HFFc6 (cell line): ENCODE measurements at regions not wholly inside any gene's neighbourhood (a gene's known extent, or its start where the extent isn't known, plus 50 kb on each side); places are given as distances from the start of the nearest gene placed in this dataset.
A peak's percentile ranks its signal among the peaks of the same experiment; 100 is the strongest.

Source experiments
- DNase-seq: peaks from one replicate; pipeline ENCODE4 v3.0.0-alpha.2; 2018
- H3K27ac Mint-ChIP-seq: 2 replicates; pipeline ENCODE4 v1.8.0; 2020; ENCODE audit warnings: mild to moderate bottlenecking, mixed read lengths
- H3K27me3 Mint-ChIP-seq: 2 replicates; pipeline ENCODE4 v1.8.0; 2021; ENCODE audit warnings: mild to moderate bottlenecking, moderate library complexity, mixed read lengths; ENCODE audit not compliant: insufficient read depth
- H3K36me3 Mint-ChIP-seq: 2 replicates; pipeline ENCODE4 v1.8.0; 2021; ENCODE audit warnings: low read depth, mixed read lengths
- H3K4me1 Mint-ChIP-seq: 2 replicates; pipeline ENCODE4 v1.8.0; 2020; ENCODE audit warnings: low read depth, mixed read lengths
- H3K4me3 Mint-ChIP-seq: 2 replicates; pipeline ENCODE4 v1.8.0; 2020; ENCODE audit warnings: mild to moderate bottlenecking, moderate library complexity, mixed read lengths
- H3K9me3 Mint-ChIP-seq: 2 replicates; pipeline ENCODE4 v1.8.0; 2020; ENCODE audit warnings: mild to moderate bottlenecking, mixed read lengths
- TF ChIP-seq, protein P1 (sequence below): fragments of 200-600 bp; sonication (generic); IDR thresholded peaks from 2 replicates; pipeline ENCODE4 v1.5.0; 2021; ENCODE audit warnings: antibody characterized with exemption, mild to moderate bottlenecking

DNA sequence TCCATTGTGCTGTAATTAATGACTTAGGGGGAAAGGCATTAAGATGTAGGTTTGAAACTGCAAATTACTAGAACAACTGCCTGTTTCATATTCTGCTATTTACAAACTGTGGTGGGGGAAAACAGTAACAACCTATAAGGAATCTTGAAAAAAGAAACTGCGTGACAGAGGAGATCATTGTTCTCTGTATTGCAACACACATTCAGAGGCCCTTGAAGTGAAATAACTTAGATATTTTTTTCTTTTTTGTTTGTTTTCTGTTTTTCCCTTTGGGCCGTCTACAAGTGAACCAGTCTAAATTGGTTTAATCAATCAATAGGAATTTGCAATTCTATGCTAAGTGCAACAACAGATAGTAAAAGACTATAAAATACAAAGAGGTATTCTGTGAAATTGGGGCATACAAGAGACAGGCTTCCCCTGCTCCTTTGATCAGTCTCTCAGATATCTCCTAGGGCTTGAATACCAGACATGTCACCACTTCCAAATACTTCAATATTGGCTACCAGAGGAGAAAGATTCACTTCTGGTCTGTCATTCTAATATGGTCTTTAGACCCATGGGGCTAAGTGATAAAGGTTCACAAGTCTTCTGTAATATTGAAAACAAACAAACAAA is 2055.1 kb upstream of the CELF4 start:
- TF ChIP-seq, protein P1, sequence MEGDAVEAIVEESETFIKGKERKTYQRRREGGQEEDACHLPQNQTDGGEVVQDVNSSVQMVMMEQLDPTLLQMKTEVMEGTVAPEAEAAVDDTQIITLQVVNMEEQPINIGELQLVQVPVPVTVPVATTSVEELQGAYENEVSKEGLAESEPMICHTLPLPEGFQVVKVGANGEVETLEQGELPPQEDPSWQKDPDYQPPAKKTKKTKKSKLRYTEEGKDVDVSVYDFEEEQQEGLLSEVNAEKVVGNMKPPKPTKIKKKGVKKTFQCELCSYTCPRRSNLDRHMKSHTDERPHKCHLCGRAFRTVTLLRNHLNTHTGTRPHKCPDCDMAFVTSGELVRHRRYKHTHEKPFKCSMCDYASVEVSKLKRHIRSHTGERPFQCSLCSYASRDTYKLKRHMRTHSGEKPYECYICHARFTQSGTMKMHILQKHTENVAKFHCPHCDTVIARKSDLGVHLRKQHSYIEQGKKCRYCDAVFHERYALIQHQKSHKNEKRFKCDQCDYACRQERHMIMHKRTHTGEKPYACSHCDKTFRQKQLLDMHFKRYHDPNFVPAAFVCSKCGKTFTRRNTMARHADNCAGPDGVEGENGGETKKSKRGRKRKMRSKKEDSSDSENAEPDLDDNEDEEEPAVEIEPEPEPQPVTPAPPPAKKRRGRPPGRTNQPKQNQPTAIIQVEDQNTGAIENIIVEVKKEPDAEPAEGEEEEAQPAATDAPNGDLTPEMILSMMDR: no peak
- no peak for DNase-seq
- Mint-ChIP-seq H3K4me3 (no peak overlapping the region), H3K27me3 (no peaks in the 10 kb centered on the region), H3K4me1 (peaks cover 46% of the 10 kb centered on the region), H3K9me3 (no peaks in the 10 kb centered on the region), H3K36me3 (peaks cover 4% of the 10 kb centered on the region; the same call in 1 of the 2 replicates), H3K27ac (no peak overlapping the region)

DNA sequence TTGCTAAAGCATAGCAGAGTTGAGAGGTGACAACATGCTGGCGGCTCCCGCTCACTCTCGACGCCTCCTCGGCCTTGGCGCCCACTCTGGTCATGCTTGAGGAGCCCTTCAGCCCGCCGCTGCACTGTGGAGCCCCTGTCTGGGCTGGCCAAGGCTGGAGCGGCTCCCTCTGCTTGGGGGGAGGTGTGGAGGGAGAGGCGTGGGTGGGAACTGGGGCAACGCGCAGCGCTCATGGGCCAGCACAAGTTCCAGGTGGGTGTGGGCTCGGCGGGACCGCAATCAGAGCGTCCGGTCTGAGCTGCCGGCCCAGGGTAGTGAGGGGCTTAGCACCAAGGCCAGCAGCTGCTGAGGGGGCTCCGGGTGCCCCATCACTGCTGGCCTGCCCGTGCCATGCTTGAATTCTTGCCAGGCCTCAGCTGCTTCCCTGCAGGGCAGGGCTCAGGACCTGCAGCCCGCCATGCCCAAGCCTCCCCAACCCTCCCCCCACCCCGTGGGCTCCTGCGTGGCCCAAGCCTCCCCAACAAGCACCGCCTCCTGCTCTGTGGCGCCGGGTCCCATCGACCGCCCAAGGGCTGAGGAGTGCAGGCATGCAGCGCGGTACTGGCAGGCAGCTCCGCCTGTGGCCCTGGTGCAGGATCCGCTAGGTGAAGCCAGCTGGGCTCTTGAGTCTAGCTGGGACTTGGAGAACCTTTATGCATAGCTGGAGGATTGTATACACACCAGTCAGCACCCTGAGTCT is 2052.8 kb upstream of the CELF4 start:
- peaks cover 4% of the 10 kb centered on the region; the same call in 1 of the 2 replicates for H3K36me3 Mint-ChIP-seq
- TF ChIP-seq, protein P1: no peak
- H3K4me3 Mint-ChIP-seq: no peak overlapping the region

DNA sequence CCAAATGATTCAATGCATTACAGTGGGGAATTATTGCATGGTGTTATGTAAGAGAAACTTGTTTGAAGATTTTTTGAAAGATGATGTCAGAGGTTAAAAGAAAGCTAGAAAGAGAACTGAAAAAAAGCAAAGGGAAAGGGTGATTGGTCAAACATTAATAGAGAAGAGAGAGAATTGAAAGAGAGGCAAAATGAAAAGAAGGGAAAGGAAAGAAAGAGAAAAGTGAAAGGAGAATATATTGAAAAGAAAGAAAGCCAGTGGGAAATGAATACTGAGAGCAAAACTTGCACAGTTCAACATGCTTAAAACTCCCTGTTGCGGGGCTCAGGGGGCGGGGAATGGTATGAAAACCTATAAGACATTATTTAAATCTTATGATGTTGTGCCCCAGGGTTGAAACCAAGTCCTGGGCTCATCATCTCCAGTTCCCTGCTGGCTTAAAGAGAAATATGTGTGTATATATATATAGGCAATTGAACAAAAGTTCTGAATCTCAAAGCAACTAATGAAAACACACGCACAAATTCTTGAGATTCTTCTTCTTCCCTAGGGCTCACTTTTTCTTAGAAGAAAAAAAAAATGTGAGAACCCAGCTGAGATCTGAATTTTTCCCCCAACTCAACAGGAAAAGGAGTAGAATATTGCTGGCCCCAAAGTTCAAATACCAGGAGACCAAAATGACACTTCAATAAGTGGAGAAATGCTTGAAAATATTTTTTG is 2045.9 kb upstream of the CELF4 start:
- TF ChIP-seq, protein P1: no peak
- H3K4me3 Mint-ChIP-seq: no peak overlapping the region
- peaks cover 15% of the 10 kb centered on the region for H3K4me1 Mint-ChIP-seq
- H3K27ac Mint-ChIP-seq: no peak overlapping the region
- no peak for DNase-seq
- no peaks in the 10 kb centered on the region for H3K9me3 Mint-ChIP-seq
- H3K27me3 Mint-ChIP-seq: no peaks in the 10 kb centered on the region
- no peaks in the 10 kb centered on the region for H3K36me3 Mint-ChIP-seq

More for the DNA sequence above, 2052.8 kb upstream of the CELF4 start:
- Mint-ChIP-seq H3K27me3 (no peaks in the 10 kb centered on the region), H3K4me1 (peaks cover 29% of the 10 kb centered on the region), H3K27ac (no peak overlapping the region), H3K9me3 (no peaks in the 10 kb centered on the region)
- DNase-seq: no peak

DNA sequence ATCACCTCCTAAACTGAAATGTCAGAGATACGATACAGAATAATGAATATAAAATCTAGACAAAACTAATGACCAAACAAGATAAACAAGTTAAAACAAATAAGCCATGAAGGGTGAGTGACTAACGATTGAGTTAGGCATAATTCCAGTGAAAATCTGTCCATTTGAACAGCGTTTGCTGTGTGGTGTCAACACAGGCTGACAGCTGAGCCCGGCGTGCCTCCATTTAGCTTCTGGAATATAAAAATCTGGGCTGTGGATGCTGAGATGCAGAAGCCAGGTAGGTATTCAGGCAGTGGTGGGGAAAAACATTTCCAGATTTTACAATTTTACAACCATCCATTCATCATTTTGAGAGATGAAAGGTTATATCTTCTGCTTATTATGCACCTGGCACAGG is 2041.4 kb upstream of the CELF4 start:
- H3K9me3 Mint-ChIP-seq: no peaks in the 10 kb centered on the region
- H3K27me3 Mint-ChIP-seq: no peaks in the 10 kb centered on the region
- no peak overlapping the region for H3K27ac Mint-ChIP-seq
- TF ChIP-seq, protein P1: no peak
- peaks cover 27% of the 10 kb centered on the region for H3K4me1 Mint-ChIP-seq
- no peak for DNase-seq
- H3K4me3 Mint-ChIP-seq: no peak overlapping the region
- H3K36me3 Mint-ChIP-seq: no peaks in the 10 kb centered on the region

DNA sequence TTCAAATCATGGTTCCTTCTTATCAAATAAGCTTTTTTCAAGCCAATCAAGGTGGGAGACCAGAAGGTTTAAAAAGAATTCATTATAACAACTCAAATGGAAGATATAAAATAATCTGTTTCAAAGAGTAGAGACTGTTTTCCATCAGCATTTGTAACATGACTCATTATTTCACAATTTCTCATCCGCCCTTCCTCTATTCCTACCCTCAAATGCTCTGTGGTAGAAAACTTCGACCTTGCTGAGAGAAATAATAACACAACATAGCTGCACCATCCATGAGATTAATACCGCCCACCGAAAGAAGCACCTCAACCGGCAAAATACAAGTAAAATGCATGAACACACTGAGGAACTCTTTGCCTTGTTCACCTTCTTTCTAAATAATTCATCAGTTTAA is 2039.2 kb upstream of the CELF4 start:
- TF ChIP-seq, protein P1: no peak
- Mint-ChIP-seq H3K27ac (no peak overlapping the region), H3K9me3 (no peaks in the 10 kb centered on the region), H3K4me3 (no peak overlapping the region), H3K4me1 (peaks cover 16% of the 10 kb centered on the region), H3K36me3 (no peaks in the 10 kb centered on the region), H3K27me3 (no peaks in the 10 kb centered on the region)
- peak; percentile 18 for DNase-seq
